Parathyroid adenoma (tissue), 2 donors: ENCODE measurements at regions not wholly inside any gene's neighbourhood (a gene's known extent, or its start where the extent isn't known, plus 50 kb on each side); places are given as distances from the start of the nearest gene placed in this dataset.

ENCODE experiments used
- H2AFZ ChIP-seq: fragments of 300-600 bp; sonication (generic); one replicate; pipeline ENCODE4 v1.7.0; 2017; ENCODE audit warnings: antibody characterized with exemption, mild to moderate bottlenecking
- H3K27ac ChIP-seq: fragments of 300-600 bp; sonication (generic); one replicate; pipeline ENCODE4 v1.7.0; 2017
- H3K27me3 ChIP-seq: fragments of 300-600 bp; sonication (generic); one replicate; pipeline ENCODE4 v1.7.0; 2017; ENCODE audit warnings: low read length; ENCODE audit not compliant: control insufficient read depth, insufficient read depth
- H3K36me3 ChIP-seq: fragments of 300-600 bp; sonication (generic); one replicate; pipeline ENCODE4 v1.7.0; 2017; ENCODE audit warnings: low read length; ENCODE audit not compliant: control insufficient read depth, insufficient read depth
- H3K4me1 ChIP-seq: fragments of 300-600 bp; sonication (generic); one replicate; pipeline ENCODE4 v1.7.0; 2017; ENCODE audit warnings: control low read depth
- H3K4me2 ChIP-seq: fragments of 300-600 bp; sonication (generic); one replicate; pipeline ENCODE4 v1.7.0; 2017; ENCODE audit warnings: low read length
- H3K4me3 ChIP-seq: fragments of 300-600 bp; sonication (generic); one replicate; pipeline ENCODE4 v1.7.0; 2017; ENCODE audit warnings: low read depth, low read length
- H3K79me2 ChIP-seq: fragments of 300-600 bp; sonication (generic); one replicate; pipeline ENCODE4 v1.7.0; 2017; ENCODE audit warnings: control low read depth
- H3K9ac ChIP-seq: fragments of 300-600 bp; sonication (generic); one replicate; pipeline ENCODE4 v1.7.0; 2017; ENCODE audit warnings: mild to moderate bottlenecking
- H3K9me3 ChIP-seq: fragments of 300-600 bp; sonication (generic); one replicate; pipeline ENCODE4 v1.7.0; 2017; ENCODE audit warnings: low read length; ENCODE audit not compliant: control insufficient read depth
- CTCF ChIP-seq: fragments of 300-600 bp; sonication (generic); IDR thresholded peaks from one replicate; pipeline ENCODE4 v1.7.0; 2017; ENCODE audit warnings: antibody characterized with exemption, mild to moderate bottlenecking
- donor health status: primary hyperparathyroidism.

- no peaks in the 10 kb centered on the region for H3K4me1 ChIP-seq
- no peak for TF ChIP-seq CTCF
- H3K9me3 ChIP-seq = no peaks in the 10 kb centered on the region
- H3K27me3 ChIP-seq = no peaks in the 10 kb centered on the region
- H3K79me2 ChIP-seq = no peaks in the 10 kb centered on the region
- no peak overlapping the region for H3K4me2 ChIP-seq
- H2AFZ ChIP-seq = no peak overlapping the region
- H3K27ac ChIP-seq = no peak overlapping the region
- H3K9ac ChIP-seq = no peak overlapping the region
- H3K4me3 ChIP-seq = no peak overlapping the region
- H3K36me3 ChIP-seq = no peaks in the 10 kb centered on the region
These were observed 772.4 kb upstream of the FBXO33 start for GRCh38 chr14:40204441-40205175.

GRCh38 chr14:40199101-40199500 lies 766.9 kb upstream of the FBXO33 start:
- Histone ChIP-seq H3K4me3 (no peak overlapping the region), H3K27ac (no peak overlapping the region), H3K27me3 (no peaks in the 10 kb centered on the region), H3K4me1 (no peaks in the 10 kb centered on the region), H3K9ac (no peak overlapping the region), H3K79me2 (no peaks in the 10 kb centered on the region), H3K9me3 (no peaks in the 10 kb centered on the region), H3K36me3 (no peaks in the 10 kb centered on the region), H3K4me2 (no peak overlapping the region), H2AFZ (no peak overlapping the region)
- TF ChIP-seq CTCF = no peak

- Histone ChIP-seq H3K9me3 (no peaks in the 10 kb centered on the region), H3K4me3 (no peak overlapping the region), H3K27me3 (no peaks in the 10 kb centered on the region), H3K4me1 (no peaks in the 10 kb centered on the region), H3K36me3 (no peaks in the 10 kb centered on the region), H3K79me2 (no peaks in the 10 kb centered on the region), H2AFZ (no peak overlapping the region), H3K4me2 (no peak overlapping the region), H3K27ac (no peak overlapping the region), H3K9ac (no peak overlapping the region)
- TF ChIP-seq CTCF = no peak
These were observed 765.1 kb upstream of the FBXO33 start for GRCh38 chr14:40197344-40197743.

- Histone ChIP-seq H3K9ac (no peak overlapping the region), H3K79me2 (no peaks in the 10 kb centered on the region), H3K4me3 (no peak overlapping the region), H3K27me3 (no peaks in the 10 kb centered on the region), H3K9me3 (no peaks in the 10 kb centered on the region), H3K36me3 (no peaks in the 10 kb centered on the region), H3K4me1 (no peaks in the 10 kb centered on the region), H2AFZ (no peak overlapping the region), H3K27ac (no peak overlapping the region), H3K4me2 (no peak overlapping the region)
- no peak for TF ChIP-seq CTCF
These were observed 755.8 kb upstream of the FBXO33 start for GRCh38 chr14:40188006-40188405.

- no peaks in the 10 kb centered on the region for H3K27me3 ChIP-seq
- H2AFZ ChIP-seq = no peak overlapping the region
- no peak for TF ChIP-seq CTCF
These were observed 731.9 kb upstream of the FBXO33 start for GRCh38 chr14:40164083-40164482.

More at GRCh38 chr14:40164083-40164482, 731.9 kb upstream of the FBXO33 start:
- no peaks in the 10 kb centered on the region for H3K4me1 ChIP-seq
- H3K27ac ChIP-seq = no peak overlapping the region
- H3K36me3 ChIP-seq = no peaks in the 10 kb centered on the region
- no peaks in the 10 kb centered on the region for H3K9me3 ChIP-seq
- no peak overlapping the region for H3K4me3 ChIP-seq
- H3K79me2 ChIP-seq = no peaks in the 10 kb centered on the region
- no peak overlapping the region for H3K4me2 ChIP-seq
- no peak overlapping the region for H3K9ac ChIP-seq
